PC-3 (cell line): ENCODE measurements at regions not wholly inside any gene's neighbourhood (a gene's known extent, or its start where the extent isn't known, plus 50 kb on each side); places are given as distances from the start of the nearest gene placed in this dataset.

Source experiments
- ATAC-seq: fragments of 200-7000 bp; cut with Tn5 transposase; 2 replicates; pipeline ENCODE4 v1.9.1; 2020; ENCODE audit warnings: mild to moderate bottlenecking, moderate library complexity
- BruUV-seq: library from RNA; stranded (reverse); fragments of 400-500 nt; replicated peaks from 2 replicates; lab custom pipeline; 2021; lab: Mats Ljungman, UMichigan
- CTCF ChIA-PET: fragments of 300-600 bp; sonication (Branson Sonifier 250); formaldehyde crosslinking; loops from one replicate; lab custom pipeline; 2022; ENCODE audit warnings: antibody characterized with exemption; lab: Charles Lee
- POLR2A ChIA-PET: fragments of 300-600 bp; sonication (Branson Sonifier 250); formaldehyde crosslinking; loops from one replicate; lab custom pipeline; 2022; ENCODE audit warnings: antibody characterized with exemption; ENCODE audit not compliant: unreplicated experiment; lab: Charles Lee
- DNase-seq: peaks from one replicate; pipeline ENCODE4 v3.0.0-alpha.2; 2015
- H2AFZ ChIP-seq: fragments of 300-600 bp; sonication (generic); 2 replicates; pipeline ENCODE4 v1.6.0; 2016; ENCODE audit warnings: antibody characterized with exemption, low read length
- H3F3A ChIP-seq: fragments of 300-600 bp; sonication (generic); one replicate; pipeline ENCODE4 v1.6.0; 2017; ENCODE audit warnings: antibody characterized with exemption, low read length, control low read depth, mild to moderate bottlenecking; ENCODE audit not compliant: unreplicated experiment
- H3K27ac ChIP-seq: fragments of 300-600 bp; sonication (generic); 2 replicates; pipeline ENCODE4 v1.5.1; 2016; ENCODE audit warnings: mild to moderate bottlenecking, low read length
- H3K27me3 ChIP-seq: fragments of 300-600 bp; sonication (generic); 2 replicates; pipeline ENCODE4 v1.6.1; 2016; ENCODE audit warnings: low read length, mixed read lengths
- H3K36me3 ChIP-seq: fragments of 300-600 bp; sonication (generic); 2 replicates; pipeline ENCODE4 v1.6.1; 2016; ENCODE audit warnings: low read depth, mixed run types, low read length, mixed read lengths
- H3K4me1 ChIP-seq: fragments of 300-600 bp; sonication (generic); 2 replicates; pipeline ENCODE4 v1.5.1; 2016; ENCODE audit warnings: low read length; ENCODE audit not compliant: insufficient read depth
- H3K4me2 ChIP-seq: fragments of 300-600 bp; sonication (generic); 2 replicates; pipeline ENCODE4 v1.6.0; 2016; ENCODE audit warnings: low read length
- H3K4me3 ChIP-seq: fragments of 300-600 bp; sonication (generic); 2 replicates; pipeline ENCODE4 v1.5.1; 2016; ENCODE audit warnings: mild to moderate bottlenecking, low read length, mixed read lengths
- H3K79me2 ChIP-seq: fragments of 300-600 bp; sonication (generic); 2 replicates; pipeline ENCODE4 v1.6.1; 2017; ENCODE audit warnings: low read length, mixed read lengths
- H3K9ac ChIP-seq: fragments of 300-600 bp; sonication (generic); 2 replicates; pipeline ENCODE4 v1.6.0; 2016; ENCODE audit warnings: mild to moderate bottlenecking, low read length
- H3K9me2 ChIP-seq: fragments of 300-600 bp; sonication (generic); replicated peaks from 2 replicates; pipeline ENCODE4 v1.6.1; 2016; ENCODE audit warnings: mixed run types, low read length, mixed read lengths
- H3K9me3 ChIP-seq: fragments of 300-600 bp; sonication (generic); 2 replicates; pipeline ENCODE4 v1.6.1; 2016; ENCODE audit warnings: low read length, mixed read lengths
- H4K20me1 ChIP-seq: fragments of 300-600 bp; sonication (generic); 2 replicates; pipeline ENCODE4 v1.6.1; 2016; ENCODE audit warnings: low read length, mixed read lengths
- EZH2 ChIP-seq: fragments of 300-600 bp; sonication (generic); IDR thresholded peaks from one replicate; pipeline ENCODE4 v1.6.1; 2017; ENCODE audit warnings: antibody characterized with exemption, mild to moderate bottlenecking, low read length; ENCODE audit not compliant: unreplicated experiment
- EZH2phosphoT487 ChIP-seq: fragments of 300-600 bp; sonication (generic); IDR thresholded peaks from 2 replicates; pipeline ENCODE4 v1.6.1; 2018; ENCODE audit warnings: mild to moderate bottlenecking, antibody characterized with exemption, low read length, borderline replicate concordance
- intact Hi-C: fragments of 100-400 bp; cut with micrococcal nuclease; formaldehyde crosslinking; loops from 2 replicates; pipeline ENCODE4 v1.9.0; 2023
- TF ChIP-seq, protein P1 (sequence below): fragments of 300-600 bp; sonication (generic); conservative IDR thresholded peaks from 2 replicates; pipeline ENCODE4 v1.5.1; 2017; ENCODE audit warnings: antibody characterized with exemption, low read depth, mild to moderate bottlenecking, low read length

DNA sequence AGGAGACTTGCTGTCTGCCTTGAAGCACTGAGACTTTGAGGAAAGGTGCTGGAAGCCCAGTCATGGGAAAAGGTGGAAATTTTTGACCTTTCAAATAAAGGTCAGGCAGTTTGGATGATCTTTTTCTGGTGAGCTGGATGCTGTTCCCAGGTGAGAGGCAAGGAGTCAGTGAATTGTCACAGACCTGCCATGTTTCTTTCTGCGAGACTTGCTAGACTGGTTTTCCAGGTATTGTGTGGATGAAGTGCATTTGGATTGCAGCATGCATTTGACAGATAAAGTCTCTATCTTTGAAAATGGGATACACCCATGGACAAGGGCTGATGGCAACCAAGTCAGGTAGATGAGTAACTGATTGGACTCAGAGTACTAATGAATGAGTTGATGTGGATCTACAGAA, 65.7 kb upstream of the NHLH2 start:
- Histone ChIP-seq H3F3A (no peaks in the 10 kb centered on the region), H3K27me3 (peaks cover 17% of the 10 kb centered on the region), H3K27ac (no peak overlapping the region), H2AFZ (no peak overlapping the region), H3K79me2 (no peaks in the 10 kb centered on the region), H3K4me3 (no peak overlapping the region), H3K9ac (no peak overlapping the region), H3K36me3 (no peaks in the 10 kb centered on the region), H3K9me3 (no peaks in the 10 kb centered on the region), H3K4me2 (no peak overlapping the region), H4K20me1 (no peaks in the 10 kb centered on the region), H3K4me1 (peaks cover 9% of the 10 kb centered on the region; the same call in 1 of the 2 replicates), H3K9me2 (no peaks in the 10 kb centered on the region)
- intact Hi-C loops, result no loop called here
- peak; percentile 55 for DNase-seq
- TF ChIP-seq, protein P1, sequence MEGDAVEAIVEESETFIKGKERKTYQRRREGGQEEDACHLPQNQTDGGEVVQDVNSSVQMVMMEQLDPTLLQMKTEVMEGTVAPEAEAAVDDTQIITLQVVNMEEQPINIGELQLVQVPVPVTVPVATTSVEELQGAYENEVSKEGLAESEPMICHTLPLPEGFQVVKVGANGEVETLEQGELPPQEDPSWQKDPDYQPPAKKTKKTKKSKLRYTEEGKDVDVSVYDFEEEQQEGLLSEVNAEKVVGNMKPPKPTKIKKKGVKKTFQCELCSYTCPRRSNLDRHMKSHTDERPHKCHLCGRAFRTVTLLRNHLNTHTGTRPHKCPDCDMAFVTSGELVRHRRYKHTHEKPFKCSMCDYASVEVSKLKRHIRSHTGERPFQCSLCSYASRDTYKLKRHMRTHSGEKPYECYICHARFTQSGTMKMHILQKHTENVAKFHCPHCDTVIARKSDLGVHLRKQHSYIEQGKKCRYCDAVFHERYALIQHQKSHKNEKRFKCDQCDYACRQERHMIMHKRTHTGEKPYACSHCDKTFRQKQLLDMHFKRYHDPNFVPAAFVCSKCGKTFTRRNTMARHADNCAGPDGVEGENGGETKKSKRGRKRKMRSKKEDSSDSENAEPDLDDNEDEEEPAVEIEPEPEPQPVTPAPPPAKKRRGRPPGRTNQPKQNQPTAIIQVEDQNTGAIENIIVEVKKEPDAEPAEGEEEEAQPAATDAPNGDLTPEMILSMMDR, result no peak
- TF ChIP-seq EZH2phosphoT487 (no peak), EZH2 (no peak)
- BruUV-seq, result no TSS peak
- CTCF ChIA-PET, result no interaction called here
- POLR2A ChIA-PET, result no interaction called here
- ATAC-seq, result no peak

DNA sequence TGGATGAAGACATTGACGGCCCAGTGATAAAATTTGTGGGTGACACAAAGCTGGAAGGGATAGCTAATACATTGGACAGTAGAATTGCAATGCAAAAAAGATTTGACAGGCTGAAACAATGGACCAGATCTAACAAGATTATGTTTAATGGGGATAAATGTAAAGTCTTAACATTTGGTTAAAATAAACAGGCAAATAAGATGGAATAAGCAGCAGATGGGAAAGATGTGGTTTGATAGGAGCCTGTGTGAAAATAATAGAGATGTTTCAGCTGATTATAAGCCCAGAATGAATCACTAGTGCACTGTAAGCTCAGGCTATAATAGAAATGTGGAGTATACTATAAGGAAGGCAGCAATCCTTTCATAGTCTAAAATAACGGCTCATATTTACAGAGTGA, 66.2 kb upstream of the NHLH2 start:
- CTCF ChIA-PET, result no interaction called here
- TF ChIP-seq EZH2 (no peak), EZH2phosphoT487 (no peak)
- TF ChIP-seq, protein P1, result no peak
- intact Hi-C loops, result no loop called here
- H3K36me3 ChIP-seq, result no peaks in the 10 kb centered on the region
- H4K20me1 ChIP-seq, result no peaks in the 10 kb centered on the region
- no TSS peak for BruUV-seq
- ATAC-seq (no peak), DNase-seq (no peak)
- H3K9me3 ChIP-seq, result no peaks in the 10 kb centered on the region
- no peak overlapping the region for H3K9ac ChIP-seq
- peaks cover 9% of the 10 kb centered on the region; the same call in 1 of the 2 replicates for H3K4me1 ChIP-seq
- no peaks in the 10 kb centered on the region for H3F3A ChIP-seq
- POLR2A ChIA-PET, result no interaction called here
- H3K27me3 ChIP-seq, result peaks cover 17% of the 10 kb centered on the region
- H3K9me2 ChIP-seq, result no peaks in the 10 kb centered on the region
- H3K27ac ChIP-seq, result no peak overlapping the region
- no peak overlapping the region for H3K4me3 ChIP-seq
- H3K79me2 ChIP-seq, result no peaks in the 10 kb centered on the region
- no peak overlapping the region for H2AFZ ChIP-seq
- H3K4me2 ChIP-seq, result no peak overlapping the region

DNA sequence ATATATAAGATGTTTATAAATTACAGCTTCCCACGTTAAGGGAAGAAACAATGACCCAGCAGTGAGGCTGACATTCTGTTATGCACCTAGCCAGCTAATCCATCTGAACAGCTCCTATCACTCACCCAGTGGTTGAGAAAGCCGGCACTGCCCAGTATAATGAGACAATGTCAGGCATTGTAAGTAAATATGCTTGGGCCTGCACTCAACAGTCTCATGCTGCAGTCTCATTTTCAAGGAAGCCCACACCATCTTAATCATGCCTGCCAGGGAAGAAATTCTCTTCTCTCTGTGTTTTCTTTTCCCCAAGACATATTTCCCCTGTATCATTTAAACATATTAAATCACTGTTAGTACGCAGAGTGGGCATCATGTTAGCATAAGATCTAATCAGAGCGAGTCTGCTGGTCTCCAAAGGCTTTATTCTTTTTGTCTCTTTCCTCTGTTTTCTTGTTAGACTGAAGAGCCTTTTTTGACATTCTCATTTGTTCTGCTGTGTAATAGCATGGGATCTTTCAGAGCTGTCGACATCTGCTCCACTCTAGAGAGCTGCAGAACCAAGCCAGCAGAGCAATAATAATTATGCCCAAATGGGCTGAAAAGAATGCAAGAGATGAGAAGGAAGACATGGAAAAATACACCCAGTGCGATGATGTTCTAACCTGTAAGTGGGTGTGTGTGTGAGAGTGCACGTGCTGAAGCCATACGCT, 67.6 kb upstream of the SLC22A15 start:
- ChIA-PET POLR2A (no interaction called here), CTCF (no interaction called here)
- Histone ChIP-seq H3K4me1 (peaks cover 9% of the 10 kb centered on the region; the same call in 1 of the 2 replicates), H3K4me2 (no peak overlapping the region), H3K36me3 (no peaks in the 10 kb centered on the region), H3K9me2 (no peaks in the 10 kb centered on the region), H4K20me1 (no peaks in the 10 kb centered on the region), H2AFZ (no peak overlapping the region), H3K79me2 (no peaks in the 10 kb centered on the region), H3K4me3 (no peak overlapping the region), H3K27ac (no peak overlapping the region), H3K9ac (no peak overlapping the region), H3K27me3 (peaks cover 10% of the 10 kb centered on the region), H3F3A (no peaks in the 10 kb centered on the region), H3K9me3 (no peaks in the 10 kb centered on the region)
- ATAC-seq, result no peak
- BruUV-seq, result no TSS peak
- TF ChIP-seq EZH2 (no peak), EZH2phosphoT487 (no peak)
- TF ChIP-seq, protein P1, result no peak
- no peak for DNase-seq
- intact Hi-C loops, result no loop called here
